Endothelial cell of umbilical vein (primary cell): ENCODE measurements at regions not wholly inside any gene's neighbourhood (a gene's known extent, or its start where the extent isn't known, plus 50 kb on each side); places are given as distances from the start of the nearest gene placed in this dataset.

Source experiments
- EZH2 ChIP-seq: IDR thresholded peaks from 2 replicates; pipeline ENCODE4 v1.6.1; 2012; ENCODE audit warnings: borderline replicate concordance, low read depth, mild to moderate bottlenecking, moderate library complexity, low read length, inconsistent platforms; ENCODE audit not compliant: severe bottlenecking
- FOS ChIP-seq: IDR thresholded peaks from 2 replicates; pipeline ENCODE4 v1.6.1; 2011; ENCODE audit warnings: mild to moderate bottlenecking, low read length, moderate library complexity, borderline replicate concordance; ENCODE audit not compliant: insufficient read depth
- JUN ChIP-seq: IDR thresholded peaks from 2 replicates; pipeline ENCODE4 v1.6.1; 2011; ENCODE audit warnings: borderline replicate concordance, low read depth; ENCODE audit not compliant: insufficient read length, insufficient read depth
- MYC ChIP-seq: IDR thresholded peaks from one replicate; pipeline ENCODE4 v1.6.1; 2011; ENCODE audit warnings: mild to moderate bottlenecking, low read depth, low read length
- POLR2A ChIP-seq: IDR thresholded peaks from 2 replicates; pipeline ENCODE4 v1.6.1; 2012; ENCODE audit warnings: low read depth, mild to moderate bottlenecking, control low read depth, low read length
- POLR2AphosphoS5 ChIP-seq: IDR thresholded peaks from 2 replicates; pipeline ENCODE4 v1.6.1; 2012; ENCODE audit warnings: low read depth, mild to moderate bottlenecking, control low read depth, low read length, moderate library complexity; ENCODE audit not compliant: insufficient read depth
- TF ChIP-seq, protein P1 (sequence below): IDR thresholded peaks from 2 replicates; pipeline ENCODE4 v1.6.1; 2011; ENCODE audit not compliant: insufficient read depth, insufficient read length
- TF ChIP-seq, protein P2 (sequence below), 2 donors: IDR thresholded peaks; 1 replicate in 1 of 2; 2 replicates in 1 of 2; pipeline ENCODE4 v1.5.1; 2011; ENCODE audit warnings: low read length in 2 of 2, mild to moderate bottlenecking in 2 of 2, moderate library complexity in 2 of 2, control low read depth in 1 of 2, inconsistent platforms in 1 of 2, low read depth in 1 of 2; ENCODE audit not compliant: insufficient read depth in 1 of 2; ENCODE audit errors: extremely low read depth in 1 of 2

DNA sequence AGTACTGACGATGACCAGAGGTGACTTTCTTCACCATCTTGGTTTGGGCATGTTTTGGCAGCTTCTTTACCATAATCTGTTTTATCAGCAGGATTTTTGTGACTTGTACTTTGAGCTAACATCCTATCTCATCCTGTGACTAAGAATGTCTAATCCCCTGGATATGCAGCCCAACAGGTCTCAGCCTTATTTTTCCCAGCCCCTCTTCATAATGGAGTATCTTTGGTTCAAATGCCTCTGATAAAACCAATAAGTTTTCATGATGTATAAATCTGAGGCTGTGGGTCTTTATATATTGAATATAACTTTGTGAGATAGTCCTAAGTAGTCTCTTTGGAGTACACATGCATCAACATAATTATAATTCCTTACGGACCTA lies 186.9 kb upstream of the WSB1 start:
- TF ChIP-seq MYC (no peak), FOS (no peak), POLR2A (no peak), JUN (no peak), POLR2AphosphoS5 (no peak), EZH2 (no peak)
- TF ChIP-seq, protein P1, sequence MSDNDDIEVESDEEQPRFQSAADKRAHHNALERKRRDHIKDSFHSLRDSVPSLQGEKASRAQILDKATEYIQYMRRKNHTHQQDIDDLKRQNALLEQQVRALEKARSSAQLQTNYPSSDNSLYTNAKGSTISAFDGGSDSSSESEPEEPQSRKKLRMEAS = no peak
- TF ChIP-seq, protein P2, sequence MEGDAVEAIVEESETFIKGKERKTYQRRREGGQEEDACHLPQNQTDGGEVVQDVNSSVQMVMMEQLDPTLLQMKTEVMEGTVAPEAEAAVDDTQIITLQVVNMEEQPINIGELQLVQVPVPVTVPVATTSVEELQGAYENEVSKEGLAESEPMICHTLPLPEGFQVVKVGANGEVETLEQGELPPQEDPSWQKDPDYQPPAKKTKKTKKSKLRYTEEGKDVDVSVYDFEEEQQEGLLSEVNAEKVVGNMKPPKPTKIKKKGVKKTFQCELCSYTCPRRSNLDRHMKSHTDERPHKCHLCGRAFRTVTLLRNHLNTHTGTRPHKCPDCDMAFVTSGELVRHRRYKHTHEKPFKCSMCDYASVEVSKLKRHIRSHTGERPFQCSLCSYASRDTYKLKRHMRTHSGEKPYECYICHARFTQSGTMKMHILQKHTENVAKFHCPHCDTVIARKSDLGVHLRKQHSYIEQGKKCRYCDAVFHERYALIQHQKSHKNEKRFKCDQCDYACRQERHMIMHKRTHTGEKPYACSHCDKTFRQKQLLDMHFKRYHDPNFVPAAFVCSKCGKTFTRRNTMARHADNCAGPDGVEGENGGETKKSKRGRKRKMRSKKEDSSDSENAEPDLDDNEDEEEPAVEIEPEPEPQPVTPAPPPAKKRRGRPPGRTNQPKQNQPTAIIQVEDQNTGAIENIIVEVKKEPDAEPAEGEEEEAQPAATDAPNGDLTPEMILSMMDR (IDR thresholded peaks at IDR 0.05; ENCODE audit: extremely low read depth in 1 of 2, insufficient read depth in 1 of 2, low read depth in 1 of 2, low read length in 2 of 2) = no peak
